Rectal smooth muscle tissue (tissue), 1 donor: ENCODE measurements at regions not wholly inside any gene's neighbourhood (a gene's known extent, or its start where the extent isn't known, plus 50 kb on each side); places are given as distances from the start of the nearest gene placed in this dataset.
"Not testable (repeated sequence)": the region's sequence is repeated elsewhere in the genome, so short reads cannot be mapped to it uniquely, and the experiment has no call there.

Experiments used
- H3K27ac ChIP-seq: one replicate; pipeline ENCODE4 v1.7.0; 2013; ENCODE audit warnings: low read depth, low read length, inconsistent platforms
- H3K27me3 ChIP-seq: one replicate; pipeline ENCODE4 v1.7.0; 2013; ENCODE audit warnings: low read length; ENCODE audit not compliant: control insufficient read depth, insufficient read depth
- H3K36me3 ChIP-seq: one replicate; pipeline ENCODE4 v1.7.0; 2013; ENCODE audit warnings: low read length; ENCODE audit not compliant: control insufficient read depth, insufficient read depth
- H3K4me1 ChIP-seq: one replicate; pipeline ENCODE4 v1.7.0; 2013; ENCODE audit warnings: low read length; ENCODE audit not compliant: control insufficient read depth, insufficient read depth
- H3K4me3 ChIP-seq: one replicate; pipeline ENCODE4 v1.7.0; 2013; ENCODE audit warnings: low read length
- H3K9ac ChIP-seq: one replicate; pipeline ENCODE4 v1.7.0; 2013; ENCODE audit warnings: low read length

DNA sequence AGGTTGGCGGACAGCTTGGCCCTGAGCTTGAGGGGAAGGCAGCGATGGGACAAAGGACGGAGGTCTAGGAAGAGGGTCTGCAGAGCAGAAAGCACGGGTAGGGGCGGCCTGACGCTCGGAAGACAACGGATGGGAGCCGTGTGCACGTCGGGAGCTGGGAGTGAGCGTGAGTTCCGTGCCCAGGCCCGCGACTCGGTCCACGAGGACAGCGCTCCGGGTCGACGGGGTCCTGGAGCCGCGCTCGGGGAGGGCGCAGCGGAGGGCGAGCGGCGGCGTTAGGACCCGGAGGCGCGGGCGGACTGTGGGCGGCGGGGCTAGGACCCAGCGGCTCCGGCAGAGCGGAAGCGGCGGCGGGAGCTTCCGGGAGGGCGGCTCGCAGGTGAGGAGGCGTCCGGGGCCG, 149.3 kb downstream of the OR4F15 start:
- H3K4me3 ChIP-seq, result peak overlapping the region; percentile 46

DNA sequence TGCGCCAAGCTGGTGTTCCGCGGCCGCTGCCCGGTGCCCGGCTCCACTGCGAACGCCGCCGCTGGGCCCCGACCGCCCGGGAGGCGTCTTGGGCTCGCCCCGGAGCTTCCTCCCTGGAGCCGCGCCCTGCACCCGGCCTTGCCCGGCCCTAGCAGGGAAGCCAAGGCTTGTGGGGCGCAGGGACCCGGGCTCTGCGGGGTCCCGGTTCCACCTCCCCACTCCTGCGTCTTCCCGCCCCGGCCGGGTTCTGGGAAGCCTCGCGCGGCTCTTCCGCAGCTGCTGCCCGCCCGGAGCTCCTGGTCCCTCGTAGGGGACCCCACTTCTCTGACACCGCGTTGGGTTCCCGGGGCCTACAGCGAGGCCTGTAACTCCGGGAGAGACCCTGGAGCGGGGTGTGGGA, 149.8 kb downstream of the OR4F15 start:
- not testable (repeated sequence) for H3K4me1 ChIP-seq, H3K36me3 ChIP-seq, H3K27ac ChIP-seq

More for the DNA sequence above, 149.3 kb downstream of the OR4F15 start:
- not testable (repeated sequence) for H3K36me3 ChIP-seq, H3K27me3 ChIP-seq, H3K27ac ChIP-seq, H3K4me1 ChIP-seq, H3K9ac ChIP-seq

DNA sequence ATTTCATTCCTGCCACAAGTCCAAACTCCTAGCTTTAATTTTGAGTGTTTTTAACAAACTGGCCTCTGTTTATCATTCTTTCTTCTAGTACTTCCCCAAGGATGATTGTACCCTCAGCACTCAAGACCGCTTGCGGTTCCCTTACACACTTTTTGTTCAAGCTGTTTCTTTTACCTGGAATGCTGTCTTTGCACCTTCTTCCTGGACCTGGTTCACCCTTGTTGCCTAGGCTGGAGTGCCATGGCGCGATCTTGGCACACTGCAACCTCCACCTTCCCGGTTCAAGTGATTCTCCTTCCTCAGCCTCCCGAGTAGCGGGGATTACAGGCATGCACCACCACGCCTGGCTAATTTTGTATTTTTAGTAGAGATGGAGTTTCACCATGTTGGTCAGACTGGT, 151.7 kb downstream of the OR4F15 start:
- H3K27ac ChIP-seq, H3K9ac ChIP-seq, H3K36me3 ChIP-seq, H3K4me3 ChIP-seq, H3K4me1 ChIP-seq, H3K27me3 ChIP-seq: not testable (repeated sequence)

More for the DNA sequence above, 149.8 kb downstream of the OR4F15 start:
- H3K27me3 ChIP-seq, H3K4me3 ChIP-seq, H3K9ac ChIP-seq: not testable (repeated sequence)

DNA sequence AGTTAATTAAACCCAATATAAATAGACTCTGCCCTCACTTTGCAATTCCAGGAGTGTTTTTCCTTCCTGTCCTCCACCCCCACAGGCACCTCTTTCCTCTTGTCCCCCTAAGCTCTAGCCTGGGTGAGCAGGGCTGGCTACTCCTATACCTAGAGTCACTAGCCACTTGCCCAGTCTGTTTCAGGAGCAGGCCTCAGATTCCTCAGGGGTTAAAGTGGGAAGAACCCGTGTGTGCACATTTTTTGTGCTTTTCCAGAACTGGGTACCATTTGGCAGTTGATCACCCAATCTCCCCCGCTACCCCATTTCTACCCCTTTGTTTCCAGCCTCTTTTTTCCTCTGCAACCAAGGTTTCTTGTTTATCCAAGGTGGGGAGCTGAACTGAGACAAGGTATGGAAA, 153.4 kb downstream of the OR4F15 start:
- not testable (repeated sequence) for H3K27ac ChIP-seq, H3K9ac ChIP-seq, H3K4me1 ChIP-seq, H3K36me3 ChIP-seq, H3K27me3 ChIP-seq, H3K4me3 ChIP-seq

DNA sequence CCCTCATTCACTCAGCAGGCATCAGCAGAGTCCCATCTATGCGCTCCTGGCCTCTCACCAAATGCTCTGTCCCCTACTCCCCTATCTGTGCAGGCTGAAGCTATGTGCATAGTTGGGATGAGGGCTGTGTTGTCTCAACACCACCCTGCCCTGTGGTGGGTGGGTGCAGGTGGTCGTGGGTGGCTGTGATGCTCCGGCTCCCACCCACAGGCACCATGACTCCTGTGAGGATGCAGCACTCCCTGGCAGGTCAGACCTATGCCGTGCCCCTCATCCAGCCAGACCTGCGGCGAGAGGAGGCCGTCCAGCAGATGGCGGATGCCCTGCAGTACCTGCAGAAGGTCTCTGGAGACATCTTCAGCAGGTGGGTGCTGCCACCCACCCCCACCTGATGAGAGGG, 153.9 kb downstream of the OR4F15 start:
- not testable (repeated sequence) for H3K4me3 ChIP-seq, H3K36me3 ChIP-seq, H3K27me3 ChIP-seq, H3K4me1 ChIP-seq, H3K27ac ChIP-seq, H3K9ac ChIP-seq

DNA sequence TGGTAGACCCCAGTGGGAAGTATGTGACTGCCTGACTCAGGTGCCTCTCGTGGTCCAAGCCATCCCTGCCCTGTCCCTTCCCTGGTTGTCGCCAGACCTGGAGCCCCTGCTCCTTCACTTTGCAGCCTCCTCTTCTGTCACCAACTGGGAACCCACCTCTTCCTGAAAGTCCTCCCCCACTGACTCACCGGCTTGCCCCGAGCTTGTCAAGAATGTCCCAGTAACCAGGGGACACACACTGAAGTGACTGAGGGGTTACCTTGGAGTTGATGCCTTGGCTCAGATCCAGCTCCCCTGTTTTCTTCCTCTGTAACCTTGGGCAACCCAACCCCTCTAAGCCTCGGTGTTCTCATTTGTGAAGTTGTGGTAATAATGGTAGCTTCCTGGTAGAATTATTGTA, 155.4 kb downstream of the OR4F15 start:
- H3K4me1 ChIP-seq, H3K4me3 ChIP-seq, H3K27ac ChIP-seq, H3K27me3 ChIP-seq, H3K9ac ChIP-seq, H3K36me3 ChIP-seq: not testable (repeated sequence)

DNA sequence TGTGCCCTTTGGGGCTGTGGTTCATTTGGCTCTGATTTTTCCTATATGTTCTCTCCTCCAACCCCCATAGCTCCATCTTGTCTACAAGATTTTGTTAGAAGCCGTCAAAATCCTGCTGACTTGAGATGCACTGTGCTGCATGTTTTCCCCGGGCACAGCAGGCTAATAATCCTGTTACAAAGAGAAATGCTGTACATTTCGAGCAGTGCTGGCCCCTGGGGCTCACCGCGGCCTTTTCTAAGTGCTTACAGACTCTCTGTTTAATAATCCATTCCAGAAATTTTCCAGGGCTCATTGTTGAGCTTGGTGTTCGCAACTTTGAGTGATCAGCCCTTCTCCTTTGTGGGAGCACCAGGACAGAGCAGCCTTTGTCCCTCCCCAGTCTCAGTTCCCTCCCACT, 158.6 kb downstream of the OR4F15 start:
- H3K4me3 ChIP-seq, result not testable (repeated sequence)

DNA sequence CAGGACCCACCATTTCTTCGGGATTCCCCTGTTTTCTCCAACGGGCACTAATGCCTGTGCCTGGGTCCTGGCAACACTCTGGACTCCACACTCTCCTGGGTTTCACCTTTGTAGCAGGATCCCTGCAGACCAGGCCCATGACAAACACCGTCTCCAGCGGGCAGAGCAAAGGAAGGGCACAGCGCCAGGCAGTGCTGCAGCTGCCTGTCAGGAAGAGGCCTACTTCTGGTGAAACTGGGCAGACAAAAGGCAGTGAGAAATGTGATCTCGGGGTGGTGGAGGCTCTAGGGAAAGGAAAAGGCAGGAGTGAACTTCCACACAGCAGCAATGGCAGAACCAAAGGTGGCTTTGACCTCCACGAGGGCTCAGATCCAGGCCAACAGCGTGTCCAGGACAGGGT, 165.3 kb downstream of the OR4F15 start:
- H3K27me3 ChIP-seq, H3K4me1 ChIP-seq, H3K27ac ChIP-seq, H3K9ac ChIP-seq, H3K36me3 ChIP-seq, H3K4me3 ChIP-seq: not testable (repeated sequence)

More for the DNA sequence above, 158.6 kb downstream of the OR4F15 start:
- not testable (repeated sequence) for H3K27me3 ChIP-seq, H3K4me1 ChIP-seq, H3K9ac ChIP-seq, H3K27ac ChIP-seq, H3K36me3 ChIP-seq

DNA sequence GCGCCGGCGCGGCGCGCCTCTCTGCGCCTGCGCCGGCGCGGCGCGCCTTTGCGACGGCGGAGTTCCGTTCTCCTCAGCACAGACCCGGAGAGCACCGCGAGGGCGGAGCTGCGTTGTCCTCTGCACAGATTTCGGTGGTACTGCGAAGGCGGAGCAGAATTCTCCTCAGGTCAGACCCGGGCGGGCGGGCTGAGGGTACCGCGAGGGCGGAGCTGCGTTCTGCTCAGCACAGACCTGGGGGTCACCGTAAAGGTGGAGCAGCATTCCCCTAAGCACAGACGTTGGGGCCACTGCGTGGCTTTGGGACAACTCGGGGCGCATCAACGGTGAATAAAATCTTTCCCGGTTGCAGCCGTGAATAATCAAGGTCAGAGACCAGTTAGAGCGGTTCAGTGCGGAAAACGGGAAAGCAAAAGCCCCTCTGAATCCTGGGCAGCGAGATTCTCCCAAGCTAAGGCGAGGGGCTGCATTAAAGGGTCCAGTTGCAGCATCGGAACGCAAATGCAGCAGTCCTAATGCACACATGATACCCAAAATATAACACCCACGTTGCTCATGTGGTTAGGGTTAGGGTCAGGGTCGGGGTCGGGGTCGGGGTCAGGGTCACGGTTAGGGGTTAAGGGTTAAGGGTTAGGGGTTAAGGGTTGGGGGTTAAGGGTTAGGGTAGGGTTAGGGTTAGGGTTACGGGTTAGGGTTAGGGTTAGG, 168.4 kb downstream of the OR4F15 start:
- H3K4me1 ChIP-seq, H3K4me3 ChIP-seq, H3K27ac ChIP-seq, H3K27me3 ChIP-seq, H3K9ac ChIP-seq, H3K36me3 ChIP-seq: not testable (repeated sequence)
